H1 (cell line): ENCODE measurements at regions not wholly inside any gene's neighbourhood (a gene's known extent, or its start where the extent isn't known, plus 50 kb on each side); places are given as distances from the start of the nearest gene placed in this dataset.

Experiments used
- CTCF ChIA-PET: fragments of 300-600 bp; sonication (Branson Sonifier 250); formaldehyde crosslinking; loops from one replicate; lab custom pipeline; 2021; ENCODE audit not compliant: partially characterized antibody; lab: Charles Lee
- POLR2A ChIA-PET: fragments of 300-600 bp; sonication (Branson Sonifier 250); formaldehyde crosslinking; loops from one replicate; lab custom pipeline; 2021; ENCODE audit warnings: inconsistent platforms; ENCODE audit not compliant: partially characterized antibody; lab: Charles Lee
- DNase-seq, 2 experiments: peaks; one replicate each; pipeline versions ENCODE4 v3.0.0 to v3.0.0-alpha.2; 2010 to 2022; ENCODE audit warnings: low spot score in 2 of 2, low read depth in 1 of 2, mixed read lengths in 1 of 2
- FAIRE-seq: peaks from 2 replicates; lab custom pipeline; 2011; peaks lifted over from hg19 to GRCh38; lab: Jason Lieb, UNC
- H2AFZ ChIP-seq: 2 replicates; pipeline ENCODE4 v1.8.1; 2012; ENCODE audit warnings: low read length, inconsistent platforms
- H2AK5ac ChIP-seq: 2 replicates; pipeline ENCODE4 v1.6.1; 2013; ENCODE audit warnings: low read depth, low read length
- H2BK120ac ChIP-seq: replicated peaks from 2 replicates; pipeline ENCODE3; 2013; ENCODE audit warnings: low read depth, low read length, inconsistent platforms
- H2BK12ac ChIP-seq: 2 replicates; pipeline ENCODE4 v1.6.1; 2013; ENCODE audit warnings: low read depth, low read length
- H2BK15ac ChIP-seq: 2 replicates; pipeline ENCODE4 v1.6.1; 2013; ENCODE audit warnings: low read length
- H2BK20ac ChIP-seq: 2 replicates; pipeline ENCODE4 v1.6.1; 2013; ENCODE audit warnings: low read length
- H2BK5ac ChIP-seq: 2 replicates; pipeline ENCODE4 v1.6.1; 2013; ENCODE audit warnings: low read depth, low read length
- H3K14ac ChIP-seq: 2 replicates; pipeline ENCODE4 v1.6.1; 2013; ENCODE audit warnings: inconsistent platforms; ENCODE audit not compliant: insufficient read length
- H3K18ac ChIP-seq: 2 replicates; pipeline ENCODE4 v1.6.1; 2013; ENCODE audit warnings: low read length; ENCODE audit errors: extremely low read depth
- H3K23ac ChIP-seq: 2 replicates; pipeline ENCODE4 v1.6.1; 2013; ENCODE audit warnings: inconsistent platforms; ENCODE audit not compliant: insufficient read length
- H3K23me2 ChIP-seq: 2 replicates; pipeline ENCODE4 v1.6.1; 2013; ENCODE audit warnings: low read depth, low read length
- H3K27ac ChIP-seq: 2 replicates; pipeline ENCODE4 v1.6.1; 2011; ENCODE audit warnings: low read depth, low read length, inconsistent platforms
- H3K27me3 ChIP-seq, 4 experiments: replicated peaks in 1 of 4; 1 replicate in 1 of 4; 2 replicates in 3 of 4; pipeline versions ENCODE4 v1.6.1 to v1.8.1; 2011 to 2013; ENCODE audit warnings: low read length in 3 of 4, mild to moderate bottlenecking in 3 of 4, inconsistent platforms in 2 of 4, mixed read lengths in 2 of 4, moderate library complexity in 1 of 4; ENCODE audit not compliant: control insufficient read depth in 3 of 4, insufficient read depth in 3 of 4; ENCODE audit errors: extremely low read depth in 1 of 4
- H3K36me3 ChIP-seq, 4 experiments: 2 replicates each; pipeline versions ENCODE4 v1.6.1 to v1.8.1; 2011 to 2013; ENCODE audit warnings: mild to moderate bottlenecking in 4 of 4, low read length in 3 of 4, moderate library complexity in 2 of 4, control low read depth in 1 of 4, inconsistent platforms in 1 of 4; ENCODE audit not compliant: insufficient read depth in 4 of 4, control insufficient read depth in 2 of 4
- H3K4ac ChIP-seq: replicated peaks from 2 replicates; pipeline ENCODE3; 2013; ENCODE audit warnings: low read length, low read depth, mixed read lengths, inconsistent platforms; ENCODE audit not compliant: insufficient read length
- H3K4me1 ChIP-seq, 4 experiments: replicated peaks in 1 of 4; 1 replicate in 1 of 4; 2 replicates in 3 of 4; pipeline versions ENCODE4 v1.6.1 to v1.8.1; 2011 to 2013; ENCODE audit warnings: low read length in 3 of 4, inconsistent platforms in 2 of 4, mixed read lengths in 1 of 4; ENCODE audit not compliant: insufficient read depth in 4 of 4, control insufficient read depth in 3 of 4
- H3K4me2 ChIP-seq, 2 experiments: 2 replicates each; pipeline versions ENCODE4 v1.6.1 to v1.8.1; 2011 to 2013; ENCODE audit warnings: low read depth in 2 of 2, low read length in 2 of 2, control low read depth in 1 of 2, inconsistent platforms in 1 of 2, mild to moderate bottlenecking in 1 of 2; ENCODE audit not compliant: insufficient read depth in 1 of 2
- H3K4me3 ChIP-seq, 4 experiments: fragments of 200-600, 300-600 bp in 1 of 4; sonication (generic), shearing (Covaris generic), sonication (Bioruptor Twin) in 1 of 4; 2 replicates each; pipeline versions ENCODE4 v1.5.1 to v1.8.1; 2011 to 2016; ENCODE audit warnings: low read length in 4 of 4, low read depth in 3 of 4, control low read depth in 2 of 4, inconsistent platforms in 2 of 4, mild to moderate bottlenecking in 2 of 4, mixed read lengths in 1 of 4, moderate library complexity in 1 of 4; ENCODE audit not compliant: insufficient read depth in 2 of 4; ENCODE audit errors: extremely low read depth in 1 of 4
- H3K56ac ChIP-seq: replicated peaks from 2 replicates; pipeline ENCODE3; 2013; ENCODE audit warnings: low read depth, mild to moderate bottlenecking, mixed read lengths, low read length, inconsistent platforms; ENCODE audit not compliant: insufficient read length
- H3K79me1 ChIP-seq: 2 replicates; pipeline ENCODE4 v1.6.1; 2013; ENCODE audit warnings: low read depth, low read length, control low read depth
- H3K79me2 ChIP-seq, 2 experiments: 2 replicates each; pipeline versions ENCODE4 v1.6.1 to v1.8.1; 2012 to 2013; ENCODE audit warnings: low read length in 2 of 2, mild to moderate bottlenecking in 2 of 2, inconsistent platforms in 1 of 2; ENCODE audit not compliant: insufficient read depth in 2 of 2, control insufficient read depth in 1 of 2
- H3K9ac ChIP-seq, 4 experiments: replicated peaks in 1 of 4; 1 replicate in 1 of 4; 2 replicates in 3 of 4; pipeline versions ENCODE4 v1.6.1 to v1.8.1; 2011 to 2013; ENCODE audit warnings: low read depth in 3 of 4, low read length in 3 of 4, control low read depth in 2 of 4, mild to moderate bottlenecking in 2 of 4, moderate library complexity in 2 of 4, inconsistent platforms in 1 of 4; ENCODE audit errors: extremely low read depth in 1 of 4
- H3K9me3 ChIP-seq, 2 experiments: 2 replicates each; pipeline versions ENCODE4 v1.6.1 to v1.8.1; 2012 to 2013; ENCODE audit warnings: mild to moderate bottlenecking in 2 of 2, moderate library complexity in 2 of 2, control low read depth in 1 of 2, inconsistent platforms in 1 of 2, low read depth in 1 of 2, low read length in 1 of 2, mixed read lengths in 1 of 2; ENCODE audit not compliant: insufficient read depth in 2 of 2
- H4K20me1 ChIP-seq, 2 experiments: replicated peaks in 1 of 2; 2 replicates each; pipeline versions ENCODE3 to v1.8.1; 2011 to 2013; ENCODE audit warnings: inconsistent platforms in 2 of 2, low read length in 2 of 2, mild to moderate bottlenecking in 1 of 2; ENCODE audit not compliant: insufficient read depth in 2 of 2, control insufficient read depth in 1 of 2
- H4K5ac ChIP-seq: 2 replicates; pipeline ENCODE4 v1.6.1; 2013; ENCODE audit warnings: low read length, low read depth, mixed read lengths, inconsistent platforms; ENCODE audit not compliant: insufficient read length
- H4K8ac ChIP-seq: 2 replicates; pipeline ENCODE4 v1.8.0; 2013; ENCODE audit warnings: mild to moderate bottlenecking, moderate library complexity, low read length, inconsistent platforms; ENCODE audit not compliant: insufficient read depth; ENCODE audit errors: extremely low read depth
- H4K91ac ChIP-seq: replicated peaks from 2 replicates; pipeline ENCODE3; 2013; ENCODE audit warnings: low read length, mixed read lengths, inconsistent platforms; ENCODE audit not compliant: insufficient read length
- FOSL1 ChIP-seq: IDR thresholded peaks from 2 replicates; pipeline ENCODE4 v1.6.1; 2011; ENCODE audit warnings: mild to moderate bottlenecking, low read depth, low read length, moderate library complexity; ENCODE audit not compliant: insufficient read depth
- HDAC6 ChIP-seq: IDR thresholded peaks from one replicate; pipeline ENCODE4 v1.7.1; 2012; ENCODE audit warnings: low read depth, mild to moderate bottlenecking, inconsistent platforms, low read length, moderate library complexity
- RAD21 ChIP-seq, 2 experiments: IDR thresholded peaks in 1 of 2; conservative IDR thresholded peaks in 1 of 2; 2 replicates each; pipeline ENCODE4 v1.6.1; 2011; ENCODE audit warnings: low read depth in 2 of 2, low read length in 2 of 2, improper control_type of control experiment in 1 of 2, inconsistent platforms in 1 of 2, mild to moderate bottlenecking in 1 of 2, moderate library complexity in 1 of 2
- TAF7 ChIP-seq: optimal IDR thresholded peaks from 2 replicates; pipeline ENCODE3; 2011; ENCODE audit warnings: low read depth, mild to moderate bottlenecking, inconsistent platforms, low read length, moderate library complexity, borderline replicate concordance
- WGBS, 2 experiments: shearing (Covaris generic) in 1 of 2; methylation state at CpG; one replicate each; pipeline versions ENCODE4 v1.1.6 to v1.1.7; 2013 to 2015; ENCODE audit warnings: low lambda C conversion rate in 2 of 2, mixed read lengths in 2 of 2, inconsistent platforms in 1 of 2, low coverage in 1 of 2, missing lambda C conversion rate in 1 of 2; ENCODE audit not compliant: insufficient replicate concordance in 2 of 2, insufficient coverage in 1 of 2, insufficient read length in 1 of 2; ENCODE audit errors: extremely low coverage in 1 of 2, missing lambda C conversion rate in 1 of 2; 5-methylcytosine and 5-hydroxymethylcytosine counted together
- TF ChIP-seq, protein P1 (sequence below), 3 experiments: IDR thresholded peaks; 1 replicate in 2 of 3; 2 replicates in 1 of 3; pipeline versions ENCODE4 v1.5.1 to v1.6.1; 2011; ENCODE audit warnings: low read length in 3 of 3, mild to moderate bottlenecking in 3 of 3, inconsistent platforms in 2 of 3, low read depth in 1 of 3, moderate library complexity in 1 of 3; ENCODE audit not compliant: insufficient read depth in 1 of 3; ENCODE audit errors: control extremely low read depth in 1 of 3

DNA sequence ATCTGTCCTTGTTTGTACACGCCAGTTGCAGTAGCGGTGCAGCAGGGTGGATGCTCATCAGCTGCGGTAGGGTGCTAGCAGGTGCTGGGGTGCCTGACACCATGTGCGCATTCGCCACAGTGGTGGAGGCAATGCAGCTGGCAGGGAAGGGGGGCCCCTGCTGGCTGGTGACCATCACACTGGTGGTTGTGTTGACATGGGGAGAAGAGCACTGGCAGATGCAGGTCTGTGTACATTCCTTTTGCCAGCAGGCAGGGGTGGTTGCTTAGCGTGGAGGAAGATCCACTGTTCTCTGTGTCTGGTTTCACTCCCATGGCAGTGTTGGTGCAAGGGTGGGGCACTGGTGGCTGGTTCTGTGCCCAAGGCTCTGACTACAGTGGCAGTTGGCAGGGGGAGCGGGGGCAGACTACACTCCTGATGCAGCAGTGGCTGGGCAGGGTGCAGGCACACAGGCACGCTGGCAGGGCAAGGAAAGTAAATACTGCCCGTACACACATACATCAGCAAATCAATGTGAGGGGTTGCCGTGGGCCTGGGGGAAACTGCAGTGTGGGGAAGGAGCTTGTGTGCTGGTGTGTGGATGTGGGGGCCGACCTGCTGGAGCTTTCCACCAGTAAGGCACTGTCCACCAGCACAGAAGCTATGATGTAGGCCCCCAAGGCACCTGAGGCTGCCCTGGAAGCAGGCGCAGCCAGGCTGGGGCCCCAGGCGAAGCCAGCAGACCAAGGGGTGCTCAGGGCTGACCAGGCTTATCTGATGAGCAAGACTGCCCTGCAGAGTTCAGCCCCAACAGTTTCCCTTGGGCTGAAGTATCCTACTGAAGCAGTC, 87.2 kb upstream of the UNC5B start:
- no peaks in the 10 kb centered on the region for H3K79me1 ChIP-seq
- no peaks in the 10 kb centered on the region for H3K36me3 ChIP-seq
- no peak overlapping the region for H3K9ac ChIP-seq
- H3K9me3 ChIP-seq: 0 out of 4 replicates have a peak, but pooled peaks cover 3 to 6% of the 10 kb centered on the region in 2 experiments
- 0 out of 7 replicates have a peak, but pooled peaks cover 0 to 2% (median 0%) of the 10 kb centered on the region in 4 experiments for H3K27me3 ChIP-seq
- ChIA-PET POLR2A (no interaction called here), CTCF (interaction anchor here (0.7 to 3.8 kb wide), 13 partner anchors 9 to 200 kb away, joined by 3 to 15 read pairs (median 3); no protein-coding TSS in a partner anchor)
- no peak overlapping the region for H3K14ac ChIP-seq
- H3K27ac ChIP-seq: no peak overlapping the region
- no peaks in the 10 kb centered on the region for H3K23me2 ChIP-seq
- no peak overlapping the region; the same call in 1 of the 2 replicates for H2BK12ac ChIP-seq
- no peak overlapping the region for H4K5ac ChIP-seq
- FAIRE-seq (no peak), DNase-seq (no peak)
- H3K4ac ChIP-seq: no peak overlapping the region
- no peak overlapping the region for H2BK5ac ChIP-seq
- no peaks in the 10 kb centered on the region for H3K79me2 ChIP-seq
- no peak overlapping the region for H3K18ac ChIP-seq
- H3K56ac ChIP-seq: no peak overlapping the region
- TF ChIP-seq FOSL1 (no peak), RAD21 (IDR thresholded peaks at IDR 0.05 in 1 of 2, conservative IDR thresholded peaks at IDR 0.05 in 1 of 2; ENCODE audit: low read depth in 2 of 2, low read length in 2 of 2) (peak; percentile 20 to 39; a peak in 1 of 4 replicates), HDAC6 (no peak), TAF7 (no peak)
- TF ChIP-seq, protein P1, sequence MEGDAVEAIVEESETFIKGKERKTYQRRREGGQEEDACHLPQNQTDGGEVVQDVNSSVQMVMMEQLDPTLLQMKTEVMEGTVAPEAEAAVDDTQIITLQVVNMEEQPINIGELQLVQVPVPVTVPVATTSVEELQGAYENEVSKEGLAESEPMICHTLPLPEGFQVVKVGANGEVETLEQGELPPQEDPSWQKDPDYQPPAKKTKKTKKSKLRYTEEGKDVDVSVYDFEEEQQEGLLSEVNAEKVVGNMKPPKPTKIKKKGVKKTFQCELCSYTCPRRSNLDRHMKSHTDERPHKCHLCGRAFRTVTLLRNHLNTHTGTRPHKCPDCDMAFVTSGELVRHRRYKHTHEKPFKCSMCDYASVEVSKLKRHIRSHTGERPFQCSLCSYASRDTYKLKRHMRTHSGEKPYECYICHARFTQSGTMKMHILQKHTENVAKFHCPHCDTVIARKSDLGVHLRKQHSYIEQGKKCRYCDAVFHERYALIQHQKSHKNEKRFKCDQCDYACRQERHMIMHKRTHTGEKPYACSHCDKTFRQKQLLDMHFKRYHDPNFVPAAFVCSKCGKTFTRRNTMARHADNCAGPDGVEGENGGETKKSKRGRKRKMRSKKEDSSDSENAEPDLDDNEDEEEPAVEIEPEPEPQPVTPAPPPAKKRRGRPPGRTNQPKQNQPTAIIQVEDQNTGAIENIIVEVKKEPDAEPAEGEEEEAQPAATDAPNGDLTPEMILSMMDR (IDR thresholded peaks at IDR 0.05; ENCODE audit: control extremely low read depth in 1 of 3, insufficient read depth in 1 of 3, low read depth in 1 of 3, low read length in 3 of 3): peak in 1 of 3 experiments; percentile 26; a peak in 1 of 4 replicates
- no peak overlapping the region for H2AFZ ChIP-seq
- H4K20me1 ChIP-seq: no peaks in the 10 kb centered on the region
- no peak overlapping the region for H4K91ac ChIP-seq
- no peak overlapping the region for H3K4me3 ChIP-seq
- H2BK120ac ChIP-seq: no peak overlapping the region
- no peak overlapping the region for H3K23ac ChIP-seq
- H3K4me2 ChIP-seq: no peak overlapping the region
- peaks cover 0 to 3% (median 0%) of the 10 kb centered on the region in 4 experiments; a peak in 1 of 7 replicates for H3K4me1 ChIP-seq
- no peak overlapping the region for H2AK5ac ChIP-seq
- no peak overlapping the region; the same call in 1 of the 2 replicates for H4K8ac ChIP-seq
- WGBS, 2 experiments: 87% methylated on average over 13 of the region's 13 CpGs; no CpG with 5 or more reads in 1 of the 2 experiments
- no peak overlapping the region for H2BK20ac ChIP-seq
- H2BK15ac ChIP-seq: no peak overlapping the region
